Progenitor cell of endocrine pancreas (in vitro differentiated cells): ENCODE measurements at regions not wholly inside any gene's neighbourhood (a gene's known extent, or its start where the extent isn't known, plus 50 kb on each side); places are given as distances from the start of the nearest gene placed in this dataset.

Experiments used
- DNase-seq: peaks from one replicate; pipeline ENCODE4 v3.0.0; 2021; ENCODE audit warnings: low spot score; ENCODE audit not compliant: unreplicated experiment
- H3K27ac Mint-ChIP-seq: 2 replicates; pipeline ENCODE4 v1.8.0; 2021; ENCODE audit warnings: mild to moderate bottlenecking, moderate library complexity, mixed read lengths
- H3K27me3 Mint-ChIP-seq: 2 replicates; pipeline ENCODE4 v1.8.0; 2021; ENCODE audit warnings: mixed read lengths
- H3K36me3 Mint-ChIP-seq: 2 replicates; pipeline ENCODE4 v1.8.0; 2022; ENCODE audit warnings: mixed read lengths; ENCODE audit not compliant: insufficient read depth
- H3K4me1 Mint-ChIP-seq: 2 replicates; pipeline ENCODE4 v1.8.0; 2021; ENCODE audit warnings: low read depth, mixed read lengths
- H3K4me3 Mint-ChIP-seq: 2 replicates; pipeline ENCODE4 v1.8.0; 2021; ENCODE audit warnings: low read depth, mild to moderate bottlenecking, moderate library complexity, mixed read lengths
- H3K9me3 Mint-ChIP-seq: 2 replicates; pipeline ENCODE4 v1.8.0; 2021; ENCODE audit warnings: low read depth, mixed read lengths
- TF ChIP-seq, protein P1 (sequence below): fragments of 200-600 bp; sonication (generic); IDR thresholded peaks from one replicate; pipeline ENCODE4 v1.5.0; 2021; ENCODE audit warnings: antibody characterized with exemption, mild to moderate bottlenecking; ENCODE audit not compliant: unreplicated experiment

DNA sequence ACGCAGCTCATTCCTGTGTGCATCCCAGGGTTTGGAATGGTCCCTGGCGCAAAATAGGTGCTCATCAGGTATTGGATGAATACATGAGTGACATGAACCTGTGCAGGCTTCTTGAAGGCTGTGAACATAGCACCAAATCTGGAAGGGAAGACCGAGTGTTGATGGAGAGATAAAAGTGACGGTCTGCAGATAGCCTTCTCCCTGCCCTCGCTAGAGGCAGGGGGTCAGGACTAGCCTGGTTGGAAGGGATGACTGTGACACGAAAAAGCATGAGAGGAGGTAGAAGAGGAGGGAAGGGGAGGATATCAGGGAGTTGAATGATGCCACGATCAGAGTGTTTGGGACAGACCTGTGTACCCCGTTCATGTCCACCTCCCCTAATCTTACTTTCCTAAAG, 267.1 kb downstream of the XXYLT1 start:
- no peak for DNase-seq

DNA sequence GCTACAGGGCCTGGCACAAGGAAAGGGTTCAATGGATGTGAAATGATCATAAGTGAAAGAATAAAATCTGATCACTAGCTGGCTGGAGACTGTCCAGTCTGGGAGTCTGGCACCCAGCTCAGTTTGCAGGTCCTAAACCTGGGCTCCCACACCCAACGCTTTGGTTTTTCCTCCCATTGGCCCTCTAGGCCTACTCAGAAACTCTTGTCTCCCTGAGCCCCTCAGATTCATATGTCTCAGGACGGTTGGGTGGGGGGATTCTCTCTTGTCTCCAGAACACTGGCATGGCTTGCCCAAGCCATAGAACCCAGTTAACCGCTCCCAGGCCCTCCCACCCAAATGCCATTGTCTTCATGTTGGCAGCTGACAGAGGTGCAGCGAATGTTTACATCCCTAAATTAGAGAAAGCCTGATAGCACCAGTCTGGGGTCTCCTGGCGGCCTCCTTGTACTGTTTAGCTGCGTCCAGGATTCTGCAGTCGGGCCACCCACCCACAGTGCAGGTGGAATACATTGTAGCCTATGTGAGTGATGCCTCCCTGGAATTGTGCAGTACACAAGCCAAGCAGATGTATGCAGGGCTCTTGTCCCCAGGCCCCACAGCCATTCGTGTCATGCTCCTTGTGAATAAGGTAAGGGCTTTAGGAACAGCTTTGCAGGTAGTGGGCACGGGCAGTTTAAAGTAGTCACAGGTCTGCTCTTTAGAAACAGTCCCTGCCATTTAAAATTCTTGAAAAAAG, 266.3 kb downstream of the XXYLT1 start:
- H3K4me3 Mint-ChIP-seq: no peak overlapping the region
- H3K27me3 Mint-ChIP-seq: peaks cover 27% of the 10 kb centered on the region
- DNase-seq: no peak
- H3K27ac Mint-ChIP-seq: no peak overlapping the region
- H3K4me1 Mint-ChIP-seq: peaks cover 13% of the 10 kb centered on the region
- peaks cover 4% of the 10 kb centered on the region for H3K9me3 Mint-ChIP-seq
- H3K36me3 Mint-ChIP-seq: no peaks in the 10 kb centered on the region
- TF ChIP-seq, protein P1, sequence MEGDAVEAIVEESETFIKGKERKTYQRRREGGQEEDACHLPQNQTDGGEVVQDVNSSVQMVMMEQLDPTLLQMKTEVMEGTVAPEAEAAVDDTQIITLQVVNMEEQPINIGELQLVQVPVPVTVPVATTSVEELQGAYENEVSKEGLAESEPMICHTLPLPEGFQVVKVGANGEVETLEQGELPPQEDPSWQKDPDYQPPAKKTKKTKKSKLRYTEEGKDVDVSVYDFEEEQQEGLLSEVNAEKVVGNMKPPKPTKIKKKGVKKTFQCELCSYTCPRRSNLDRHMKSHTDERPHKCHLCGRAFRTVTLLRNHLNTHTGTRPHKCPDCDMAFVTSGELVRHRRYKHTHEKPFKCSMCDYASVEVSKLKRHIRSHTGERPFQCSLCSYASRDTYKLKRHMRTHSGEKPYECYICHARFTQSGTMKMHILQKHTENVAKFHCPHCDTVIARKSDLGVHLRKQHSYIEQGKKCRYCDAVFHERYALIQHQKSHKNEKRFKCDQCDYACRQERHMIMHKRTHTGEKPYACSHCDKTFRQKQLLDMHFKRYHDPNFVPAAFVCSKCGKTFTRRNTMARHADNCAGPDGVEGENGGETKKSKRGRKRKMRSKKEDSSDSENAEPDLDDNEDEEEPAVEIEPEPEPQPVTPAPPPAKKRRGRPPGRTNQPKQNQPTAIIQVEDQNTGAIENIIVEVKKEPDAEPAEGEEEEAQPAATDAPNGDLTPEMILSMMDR: no peak

More for the DNA sequence above, 267.1 kb downstream of the XXYLT1 start:
- Mint-ChIP-seq H3K27ac (no peak overlapping the region), H3K36me3 (no peaks in the 10 kb centered on the region), H3K4me3 (no peak overlapping the region), H3K27me3 (peaks cover 31% of the 10 kb centered on the region), H3K9me3 (no peaks in the 10 kb centered on the region), H3K4me1 (peaks cover 13% of the 10 kb centered on the region)
- TF ChIP-seq, protein P1: no peak

DNA sequence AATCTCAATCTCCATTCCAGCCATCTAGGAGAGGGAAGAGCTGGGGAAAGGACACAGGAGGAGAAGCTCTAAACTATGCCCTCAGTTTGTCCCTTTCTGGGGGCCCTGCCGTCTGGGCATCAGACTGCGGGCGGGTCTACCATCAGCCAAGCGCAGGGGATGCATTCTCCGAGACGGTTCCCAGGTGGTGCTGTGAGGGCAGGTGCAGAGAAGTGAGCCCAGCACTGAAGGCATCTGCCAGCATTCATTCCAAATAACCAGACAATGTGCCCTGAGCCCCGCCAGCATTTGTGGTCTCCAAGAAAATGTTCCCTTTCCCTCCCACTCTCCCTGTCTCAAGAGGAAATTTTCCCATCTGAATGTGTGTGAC, 265.7 kb downstream of the XXYLT1 start:
- H3K27me3 Mint-ChIP-seq: peaks cover 23% of the 10 kb centered on the region
- H3K4me1 Mint-ChIP-seq: peaks cover 13% of the 10 kb centered on the region
- H3K4me3 Mint-ChIP-seq: no peak overlapping the region

DNA sequence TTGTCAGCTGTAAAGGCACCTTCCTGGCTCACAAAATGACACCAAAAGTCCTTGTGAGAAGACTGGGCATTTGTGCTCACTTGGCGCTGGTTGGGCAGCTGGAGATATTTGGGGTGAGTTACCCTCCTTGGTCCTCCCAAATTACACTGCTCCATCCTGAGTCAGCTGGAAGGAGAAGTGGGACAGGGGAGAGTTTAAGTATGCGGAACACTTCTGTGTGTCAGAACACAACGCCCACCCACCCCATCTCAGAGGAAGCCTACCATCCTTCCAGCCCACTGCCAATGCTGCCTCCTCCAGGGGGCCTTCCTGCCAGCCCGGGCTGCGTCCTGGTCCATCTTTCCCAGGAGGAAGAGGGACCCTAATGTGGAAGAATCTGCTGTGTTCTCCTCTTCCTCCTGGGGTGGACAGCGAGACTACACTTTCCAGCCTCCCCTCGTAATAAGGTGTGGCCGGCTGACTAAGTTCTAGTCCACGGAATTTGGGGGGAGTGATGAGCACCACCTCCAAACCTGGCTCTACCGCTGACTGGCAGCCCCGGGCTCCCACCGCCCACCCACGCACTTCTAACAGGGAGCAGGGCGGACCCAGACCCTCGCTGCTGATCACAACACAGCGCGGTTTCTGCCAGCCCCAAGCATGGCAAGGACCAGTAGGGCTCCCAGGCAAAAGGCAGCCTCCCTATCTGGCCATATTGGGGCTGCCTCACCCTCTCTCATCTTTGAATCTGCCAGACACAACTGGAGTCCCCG, 265.0 kb downstream of the XXYLT1 start:
- Mint-ChIP-seq H3K4me1 (peaks cover 13% of the 10 kb centered on the region), H3K27me3 (peaks cover 22% of the 10 kb centered on the region), H3K27ac (no peak overlapping the region), H3K9me3 (peaks cover 7% of the 10 kb centered on the region), H3K4me3 (no peak overlapping the region), H3K36me3 (no peaks in the 10 kb centered on the region)
- TF ChIP-seq, protein P1: no peak
- no peak for DNase-seq

More for the DNA sequence above, 265.7 kb downstream of the XXYLT1 start:
- DNase-seq: no peak
- TF ChIP-seq, protein P1: no peak
- no peak overlapping the region for H3K27ac Mint-ChIP-seq
- no peaks in the 10 kb centered on the region for H3K36me3 Mint-ChIP-seq
- peaks cover 7% of the 10 kb centered on the region for H3K9me3 Mint-ChIP-seq

DNA sequence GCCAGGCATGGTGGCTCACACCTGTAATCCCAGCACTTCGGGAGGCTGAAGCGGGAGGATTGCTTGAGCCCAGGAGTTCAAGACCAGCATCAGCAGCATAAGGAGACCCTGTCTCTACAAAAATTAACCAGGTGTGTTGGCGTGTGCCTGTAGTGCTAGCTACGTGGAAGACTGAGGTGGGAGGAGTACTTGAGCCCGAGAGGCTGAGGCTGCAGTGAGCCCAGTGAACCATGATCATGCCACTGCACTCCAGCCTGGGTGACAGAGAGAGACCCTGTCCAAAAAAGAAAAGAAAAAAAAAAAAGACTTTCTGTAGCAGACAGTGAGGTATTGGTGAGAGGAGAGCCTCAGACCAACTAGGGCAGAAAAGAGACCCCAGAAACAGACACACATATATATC, 263.8 kb downstream of the XXYLT1 start:
- TF ChIP-seq, protein P1: no peak
- H3K4me3 Mint-ChIP-seq: no peak overlapping the region
- peaks cover 22% of the 10 kb centered on the region for H3K27me3 Mint-ChIP-seq
- peaks cover 7% of the 10 kb centered on the region for H3K9me3 Mint-ChIP-seq
- peaks cover 8% of the 10 kb centered on the region for H3K4me1 Mint-ChIP-seq
- no peaks in the 10 kb centered on the region for H3K36me3 Mint-ChIP-seq
- no peak for DNase-seq
- no peak overlapping the region for H3K27ac Mint-ChIP-seq
